GM18520 (cell line): ENCODE measurements at regions not wholly inside any gene's neighbourhood (a gene's known extent, or its start where the extent isn't known, plus 50 kb on each side); places are given as distances from the start of the nearest gene placed in this dataset.

Experiments used
- ATAC-seq: cut with Tn5 transposase; IDR thresholded peaks from one replicate; pipeline ENCODE4 v1.9.1; 2021; ENCODE audit not compliant: unreplicated experiment

DNA sequence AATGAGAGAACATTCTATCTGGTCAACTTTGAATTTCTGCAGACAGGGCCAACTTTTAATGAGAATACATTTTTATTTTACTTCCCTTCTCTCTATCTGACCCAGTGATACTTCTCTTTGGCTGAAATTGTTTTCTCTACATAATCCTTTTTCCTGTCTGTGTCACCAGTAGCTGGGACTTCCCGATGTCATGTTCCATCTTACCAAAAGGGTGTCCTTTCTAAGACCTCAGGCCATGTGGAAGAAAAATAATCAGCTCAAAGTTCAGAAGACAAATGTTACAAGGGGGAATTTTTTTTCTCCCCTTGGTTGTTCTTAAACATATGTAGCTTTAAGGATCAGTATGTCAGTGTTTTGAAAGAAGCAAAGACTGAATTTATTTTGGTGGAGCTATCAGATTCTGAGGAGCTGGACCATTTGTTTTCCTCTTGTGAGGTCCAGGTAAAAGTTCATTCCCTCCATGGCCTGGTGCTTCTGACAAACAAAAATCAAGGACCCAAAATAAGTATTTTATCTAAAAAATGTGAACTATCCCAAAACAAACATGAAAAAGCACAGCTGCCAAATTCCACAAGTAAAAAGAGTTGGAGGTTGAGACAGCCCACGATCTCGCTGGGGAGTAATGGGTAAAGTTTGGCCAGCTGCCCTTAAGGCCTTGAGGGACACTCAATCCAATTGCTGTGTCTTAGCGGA is 859.4 kb upstream of the NR2F2 start:
- no peak for ATAC-seq

DNA sequence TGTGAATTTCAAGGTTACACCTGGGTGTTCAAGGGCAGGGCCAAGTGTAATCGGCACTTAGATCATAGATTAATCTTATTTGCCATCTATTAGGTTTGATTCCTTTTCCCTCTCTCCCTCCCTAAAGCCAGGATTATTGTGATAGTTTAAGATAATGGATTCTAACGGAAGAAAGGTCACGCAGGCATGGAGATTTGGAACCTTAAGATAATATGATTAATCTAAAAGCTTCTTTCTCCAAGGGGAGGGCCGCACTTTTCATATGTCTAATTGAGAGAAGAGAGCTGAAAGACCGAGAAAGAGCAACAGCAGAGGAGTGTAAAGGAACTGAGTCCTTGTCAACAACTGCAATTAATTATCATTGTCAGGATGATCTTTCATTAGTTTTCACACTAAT is 858.8 kb upstream of the NR2F2 start:
- ATAC-seq: no peak

DNA sequence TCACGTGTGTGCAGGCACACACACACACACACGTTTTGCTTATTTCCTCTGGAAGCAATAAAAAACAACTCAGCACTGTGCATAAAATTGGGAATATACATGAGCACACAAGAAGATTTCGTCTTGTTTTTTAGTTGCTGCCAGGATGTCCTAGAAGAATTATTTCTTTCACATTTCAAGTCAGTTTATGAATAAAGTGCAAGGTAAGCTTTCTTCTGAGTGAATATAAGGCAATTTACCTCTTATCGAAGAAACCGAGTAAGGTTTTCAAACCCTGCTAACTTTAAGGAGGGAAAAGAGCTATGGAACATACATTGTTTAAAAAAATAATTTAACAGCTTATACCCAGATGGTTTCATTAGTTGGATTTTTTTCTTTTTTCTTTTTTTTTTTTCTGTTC is 855.4 kb upstream of the NR2F2 start:
- no peak for ATAC-seq

DNA sequence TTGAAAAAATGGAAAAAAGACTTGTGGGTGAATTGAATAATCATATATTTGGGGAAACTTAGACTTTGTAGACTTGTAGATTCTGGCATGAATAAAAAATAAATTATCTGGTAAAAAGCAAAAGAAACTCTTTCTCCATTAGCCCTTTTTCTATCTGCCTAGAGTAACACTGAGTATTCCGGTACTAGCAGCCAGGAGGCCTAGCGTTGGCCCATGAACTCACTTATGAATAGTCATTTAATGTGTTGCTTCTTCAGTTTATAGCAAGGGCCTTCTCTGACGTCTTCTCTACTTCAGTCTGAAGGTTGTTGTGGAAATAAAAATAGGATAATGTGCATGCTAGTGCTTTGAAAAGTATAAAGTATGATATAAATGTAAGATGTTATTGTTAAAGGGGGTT is 851.2 kb upstream of the NR2F2 start:
- no peak for ATAC-seq

DNA sequence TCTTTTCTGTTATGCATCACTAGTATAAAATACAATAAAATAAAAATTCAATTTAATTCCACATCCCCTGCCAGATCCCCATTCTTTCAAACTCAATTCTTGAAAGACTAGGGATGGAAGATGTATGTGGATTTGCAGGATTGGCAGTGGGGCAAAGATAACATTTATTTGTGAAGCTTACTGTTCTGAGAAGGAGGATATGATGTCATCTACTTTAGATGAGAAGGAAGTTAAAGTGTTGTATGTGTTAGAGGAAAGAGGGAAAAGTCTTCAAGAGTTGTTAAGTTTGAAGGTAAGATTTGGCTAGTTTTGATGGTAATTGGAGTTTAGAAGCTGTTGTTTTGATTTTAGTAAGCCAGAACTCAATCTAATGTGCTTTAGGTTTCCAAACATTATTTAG is 845.1 kb upstream of the NR2F2 start:
- no peak for ATAC-seq

DNA sequence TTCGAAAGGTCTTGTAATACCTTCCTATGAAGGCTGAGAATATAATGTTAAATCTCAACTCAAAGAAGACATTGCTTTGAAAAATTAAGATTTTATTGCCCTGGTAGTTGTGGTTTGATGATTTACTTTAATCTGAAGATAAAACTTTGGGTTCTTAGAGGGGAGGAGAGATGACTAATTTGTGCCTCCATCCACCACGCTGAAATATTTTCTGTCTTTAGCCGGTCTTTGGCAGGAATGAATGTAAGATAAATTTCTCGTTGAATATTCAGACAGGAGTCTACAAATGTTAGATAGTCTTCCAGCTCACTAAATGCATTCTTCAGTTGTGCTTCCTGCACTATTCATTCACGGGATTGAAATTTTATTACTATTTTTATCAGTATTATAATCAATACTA is 844.3 kb upstream of the NR2F2 start:
- ATAC-seq: no peak

DNA sequence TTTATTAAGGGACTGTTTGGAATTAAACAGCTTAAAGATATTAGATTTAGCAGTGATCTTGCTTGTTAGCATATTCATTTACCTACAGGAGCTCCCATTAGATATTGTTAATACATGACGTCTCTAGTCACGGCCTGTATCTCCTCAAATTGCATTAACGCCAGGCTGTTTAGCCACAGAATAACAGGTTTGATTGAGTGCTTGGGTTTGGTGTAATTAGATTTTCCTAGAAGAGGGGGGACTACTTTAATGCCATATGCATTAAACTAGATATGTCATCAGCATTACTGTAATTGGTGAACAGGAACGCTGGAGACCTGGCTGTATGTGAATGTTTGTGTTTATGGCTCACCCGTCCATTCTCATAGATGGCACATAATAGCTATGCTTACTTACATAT is 841.4 kb upstream of the NR2F2 start:
- no peak for ATAC-seq

DNA sequence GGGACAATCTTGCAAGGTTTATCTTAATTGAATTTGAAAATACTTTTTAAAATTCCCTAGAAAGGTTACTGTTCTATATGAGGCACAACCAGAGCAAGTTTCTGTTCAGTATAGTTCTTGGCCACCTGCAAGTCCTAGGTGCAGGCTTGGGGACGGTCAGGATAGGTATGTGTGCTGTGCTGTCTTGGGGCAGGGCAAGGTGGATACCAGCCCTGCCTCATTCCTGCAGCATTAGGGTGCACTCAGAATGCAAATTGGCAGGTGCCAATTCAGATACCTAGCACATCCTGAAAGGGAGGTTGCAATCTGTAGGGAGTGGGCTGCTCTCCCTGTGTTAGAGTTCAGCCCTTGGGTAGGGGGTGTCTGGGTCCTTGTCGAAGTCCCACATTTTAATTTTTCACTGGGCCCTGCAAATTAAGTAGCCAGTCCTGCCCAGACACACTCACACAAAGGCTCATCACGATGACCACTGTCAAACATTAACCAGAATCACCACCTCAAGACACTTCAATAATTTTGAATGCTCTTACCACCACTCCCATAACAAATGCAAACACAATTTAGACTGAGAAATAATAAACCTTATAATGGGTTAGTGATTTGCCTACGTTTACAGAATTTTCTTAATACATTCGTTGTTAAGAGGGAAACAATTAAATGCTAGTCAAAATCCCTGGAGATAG is 838.0 kb upstream of the NR2F2 start:
- ATAC-seq: no peak

DNA sequence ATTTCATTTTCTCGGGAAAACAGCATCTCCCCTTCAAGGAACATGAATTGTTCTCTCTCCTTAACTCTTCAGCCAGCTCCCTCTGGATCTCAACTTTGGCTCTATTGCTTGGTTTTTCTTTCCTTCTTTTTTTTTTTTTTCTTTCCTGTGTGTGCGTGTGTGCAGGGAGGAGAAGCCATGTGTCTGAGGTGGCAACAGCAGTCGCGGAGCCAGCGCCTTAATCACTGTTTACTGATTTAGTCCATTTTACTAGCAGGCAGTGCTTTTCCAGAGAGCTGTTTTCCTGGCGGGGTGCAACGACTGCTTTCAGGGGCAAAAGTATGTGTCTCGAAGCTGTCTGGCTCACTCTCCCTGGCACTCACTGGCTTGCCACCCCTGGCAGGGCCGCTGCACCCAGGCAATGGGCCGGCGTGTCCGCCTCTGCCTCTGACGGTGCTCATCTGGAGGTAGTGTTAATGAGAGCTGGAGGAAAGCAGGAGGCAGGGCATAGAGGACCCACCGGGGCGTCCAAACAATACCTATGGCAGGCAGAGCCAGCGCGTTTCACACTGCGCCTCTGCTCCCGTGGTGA is 835.4 kb upstream of the NR2F2 start:
- ATAC-seq: no peak

DNA sequence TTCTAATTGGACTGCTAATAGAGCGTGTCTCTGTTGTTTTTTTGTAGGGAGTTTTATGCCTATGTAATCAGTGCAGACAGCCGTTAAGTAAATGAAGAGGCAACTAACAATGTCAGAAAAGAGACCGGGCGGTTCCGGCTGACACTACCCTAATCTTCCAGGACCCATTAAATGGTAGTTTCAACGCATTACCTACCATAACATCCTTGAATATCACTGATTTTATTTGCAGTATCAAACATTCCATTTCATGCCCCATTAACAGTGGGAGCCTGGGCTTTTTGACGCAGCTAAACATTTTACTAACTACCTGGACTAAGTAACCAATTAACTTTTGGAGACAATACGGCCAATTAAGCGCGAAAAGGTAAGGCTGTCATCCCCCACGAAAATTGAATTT is 832.9 kb upstream of the NR2F2 start:
- ATAC-seq: no peak

DNA sequence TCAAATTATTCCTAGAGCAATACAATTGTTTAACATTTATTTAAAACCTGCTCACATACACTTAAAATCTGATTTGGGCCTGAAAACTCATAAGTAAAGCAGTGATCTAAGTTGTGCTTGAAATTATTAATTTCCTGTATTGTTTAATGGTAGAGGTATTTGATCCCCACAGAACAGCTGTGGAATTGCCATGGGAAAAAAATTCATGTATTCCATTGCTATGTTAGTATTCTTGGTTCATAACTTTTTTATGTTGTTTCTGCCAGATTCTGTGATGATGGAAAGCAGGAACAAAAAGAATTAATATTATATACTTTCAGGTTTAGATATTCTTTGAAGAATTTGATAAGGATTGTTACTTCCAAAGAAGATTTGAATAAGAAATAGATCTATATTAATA is 831.5 kb upstream of the NR2F2 start:
- no peak for ATAC-seq

DNA sequence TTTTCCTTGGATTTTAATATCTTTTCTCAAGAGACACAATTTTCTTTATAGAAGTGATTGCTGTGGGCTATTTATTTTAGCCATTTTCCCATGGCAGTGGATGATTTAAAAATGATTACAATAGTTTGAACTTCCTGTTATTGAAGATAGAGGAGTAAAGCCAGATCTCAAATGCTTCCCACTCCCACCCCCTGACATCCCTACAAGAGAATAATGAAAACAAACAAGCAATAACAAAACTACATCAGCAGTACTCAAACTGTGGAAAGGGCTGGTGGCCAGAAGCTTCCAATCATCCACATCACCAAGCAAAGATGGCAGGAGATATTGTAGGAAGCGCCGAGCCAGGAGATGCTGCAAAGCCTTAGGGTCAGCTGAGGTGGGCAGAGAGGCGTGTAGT is 831.1 kb upstream of the NR2F2 start:
- ATAC-seq: no peak

DNA sequence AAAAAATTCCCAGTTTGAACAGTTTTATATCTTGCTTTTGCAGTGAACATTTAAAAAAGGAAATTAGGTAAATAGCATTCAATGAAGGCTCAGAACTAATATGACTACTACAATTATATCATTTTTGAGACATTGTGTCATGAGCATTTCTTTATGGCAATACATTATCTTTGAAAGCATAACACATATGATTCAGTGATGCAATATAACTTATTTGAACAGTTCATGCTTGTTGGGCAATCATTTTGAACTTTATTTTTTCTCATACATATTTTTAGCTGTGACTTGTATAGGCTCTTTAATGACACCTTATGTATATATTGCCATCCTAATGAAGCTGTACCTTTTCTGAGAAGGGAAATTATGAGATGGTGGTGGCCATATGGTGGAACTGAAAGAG is 828.6 kb upstream of the NR2F2 start:
- no peak for ATAC-seq

DNA sequence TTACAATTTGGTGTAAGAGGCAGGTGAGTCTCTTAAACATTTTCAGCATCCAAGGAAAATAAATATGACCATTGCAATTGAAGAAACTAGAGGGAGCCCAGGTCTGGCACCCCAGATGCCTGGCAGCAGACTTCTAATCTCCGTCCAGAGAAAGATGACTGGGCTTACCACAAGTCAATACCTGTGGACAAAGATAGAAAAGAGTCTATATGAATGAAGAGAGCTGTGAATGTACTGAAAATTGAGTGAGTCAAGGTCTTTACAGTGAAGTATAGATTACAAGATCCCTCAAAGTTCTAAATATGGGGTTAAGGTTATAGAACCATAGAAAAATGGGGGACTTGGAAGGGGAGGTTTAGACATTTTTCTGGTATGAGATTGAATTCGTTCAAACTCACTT is 827.4 kb upstream of the NR2F2 start:
- ATAC-seq: no peak

DNA sequence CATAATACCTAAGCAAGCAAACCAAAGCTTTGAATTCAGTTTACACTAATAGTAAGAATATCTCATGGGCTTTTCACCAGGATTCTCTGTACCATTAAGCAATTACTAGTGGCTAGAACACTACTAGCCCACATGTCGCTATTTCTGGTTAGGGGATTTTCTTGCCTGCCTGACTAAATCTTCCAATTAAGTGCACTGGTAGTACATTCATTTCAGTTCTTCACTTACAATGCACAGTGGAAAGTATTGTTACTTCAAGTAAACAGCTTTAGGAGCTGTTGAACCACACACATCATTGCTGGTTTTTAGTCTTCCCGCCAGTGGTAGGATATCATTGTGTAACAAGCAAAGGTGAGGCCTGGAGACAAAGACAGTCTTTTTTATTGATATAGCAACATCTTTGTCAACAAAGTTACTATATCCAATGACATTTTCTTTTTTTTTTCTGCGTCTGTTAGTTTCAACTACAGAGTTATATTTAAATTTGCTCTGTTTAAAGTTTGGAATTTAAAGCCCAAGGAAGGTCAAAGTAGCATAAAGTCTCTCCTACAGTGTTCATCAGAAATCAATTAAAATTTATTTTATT is 826.8 kb upstream of the NR2F2 start:
- no peak for ATAC-seq

DNA sequence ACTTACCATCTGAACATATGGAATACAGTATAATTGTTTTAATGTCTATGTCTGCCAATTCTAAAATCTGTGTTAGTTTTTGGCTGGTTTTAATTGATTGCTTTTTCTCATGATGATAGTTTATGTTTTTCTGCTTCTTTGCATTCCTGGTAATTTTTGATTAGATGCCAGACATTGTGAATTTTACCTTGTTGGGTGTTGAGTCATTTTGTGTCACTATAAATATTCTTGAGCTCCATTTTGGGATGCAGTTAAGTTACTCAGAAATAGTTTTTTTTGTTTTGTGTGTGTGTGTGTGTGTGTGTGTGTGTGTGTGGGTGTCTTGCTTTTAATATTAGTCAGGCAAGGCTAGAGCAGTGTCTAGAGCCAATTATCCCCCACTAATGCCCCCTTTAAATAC is 818.8 kb upstream of the NR2F2 start:
- no peak for ATAC-seq

DNA sequence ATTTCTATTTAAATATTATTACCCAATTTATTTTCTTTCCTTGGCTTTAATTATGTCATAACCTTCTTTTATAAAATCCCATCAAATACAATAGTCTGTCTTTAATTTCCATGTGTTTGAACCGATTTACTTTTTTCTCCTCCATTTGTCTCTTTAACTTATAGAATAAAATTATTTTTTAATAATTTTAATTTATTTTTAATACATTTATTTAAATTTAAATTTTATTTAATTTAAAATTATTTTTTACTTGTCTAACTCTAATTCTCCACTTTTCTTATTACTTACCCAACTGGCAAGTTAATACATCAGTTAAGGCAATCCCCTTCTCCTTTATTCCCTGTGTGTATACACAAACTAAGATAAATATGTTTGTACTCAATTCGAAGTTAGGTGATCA is 817.6 kb upstream of the NR2F2 start:
- ATAC-seq: no peak

DNA sequence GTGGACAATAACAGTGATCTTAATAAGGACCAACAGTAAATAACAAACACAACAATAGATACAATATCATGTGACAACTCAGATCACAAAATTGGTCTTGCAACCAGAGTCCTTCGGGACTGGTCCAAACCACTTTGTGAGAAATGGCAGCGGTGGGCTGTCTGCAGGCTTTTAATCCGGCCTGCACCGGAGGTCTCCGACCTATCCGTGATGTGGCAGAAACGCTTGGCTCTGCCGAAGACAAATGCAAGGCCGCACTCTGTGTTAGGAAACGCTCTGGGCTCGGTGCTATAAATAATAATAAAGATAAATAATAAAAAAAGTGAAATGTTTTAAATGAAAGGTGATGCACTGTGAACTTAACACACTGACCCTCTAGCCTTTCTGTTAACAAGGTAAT is 810.6 kb upstream of the NR2F2 start:
- no peak for ATAC-seq

DNA sequence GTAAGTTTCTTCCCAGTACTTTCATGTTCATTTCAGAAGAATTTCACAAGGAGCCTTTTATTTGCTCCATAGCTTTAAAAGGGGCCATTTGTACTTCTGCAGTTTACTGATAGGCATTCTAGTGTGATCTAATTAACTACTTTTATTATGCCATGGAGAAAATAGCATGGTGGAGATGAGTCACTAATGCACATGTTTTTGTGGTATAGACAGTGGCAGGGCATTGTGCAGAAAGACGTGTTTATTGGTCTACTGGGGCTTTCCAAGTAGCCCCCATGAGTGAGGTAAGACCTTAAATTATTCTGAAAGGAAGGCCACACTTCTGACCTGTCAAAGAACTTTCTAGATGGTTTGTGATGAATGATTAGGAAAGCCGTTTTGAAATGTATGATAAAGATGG is 810.0 kb upstream of the NR2F2 start:
- no peak for ATAC-seq

DNA sequence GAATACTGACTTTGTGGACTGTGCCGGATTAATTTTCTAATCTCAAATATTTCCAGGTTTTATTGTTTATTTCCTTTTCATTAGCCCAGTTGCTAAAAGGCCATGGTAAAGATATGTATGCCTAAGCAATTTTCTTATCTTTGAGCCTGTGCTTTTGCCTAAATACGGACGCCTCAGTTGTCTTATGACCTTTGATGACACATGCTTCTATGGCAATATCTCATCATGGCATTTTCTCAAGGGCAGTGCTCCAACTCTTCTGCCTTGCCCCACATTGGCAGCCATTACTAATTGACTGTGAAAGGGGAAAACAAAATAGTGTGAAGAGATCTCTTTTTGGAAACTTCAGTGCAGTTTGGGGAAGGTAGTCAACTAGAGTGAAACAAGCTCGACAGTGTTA is 809.6 kb upstream of the NR2F2 start:
- ATAC-seq: no peak

DNA sequence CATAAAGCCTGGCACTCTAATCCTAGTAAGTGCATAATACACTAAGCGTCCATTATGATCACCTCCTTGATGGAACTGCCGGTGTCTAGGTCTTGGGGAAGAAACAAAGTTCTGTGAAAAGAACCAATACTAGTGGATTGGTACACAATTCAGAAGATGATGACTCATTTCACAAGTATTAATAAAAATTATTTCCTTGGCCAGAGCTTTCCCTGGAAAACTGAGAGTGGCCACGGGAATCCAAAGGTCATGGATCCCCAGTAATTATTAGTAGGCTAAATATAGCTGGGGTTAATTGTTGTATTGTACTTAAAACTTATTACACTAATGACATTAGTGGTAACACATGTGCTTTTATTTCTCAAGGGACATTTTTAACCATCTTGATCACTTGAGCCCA is 808.0 kb upstream of the NR2F2 start:
- no peak for ATAC-seq

DNA sequence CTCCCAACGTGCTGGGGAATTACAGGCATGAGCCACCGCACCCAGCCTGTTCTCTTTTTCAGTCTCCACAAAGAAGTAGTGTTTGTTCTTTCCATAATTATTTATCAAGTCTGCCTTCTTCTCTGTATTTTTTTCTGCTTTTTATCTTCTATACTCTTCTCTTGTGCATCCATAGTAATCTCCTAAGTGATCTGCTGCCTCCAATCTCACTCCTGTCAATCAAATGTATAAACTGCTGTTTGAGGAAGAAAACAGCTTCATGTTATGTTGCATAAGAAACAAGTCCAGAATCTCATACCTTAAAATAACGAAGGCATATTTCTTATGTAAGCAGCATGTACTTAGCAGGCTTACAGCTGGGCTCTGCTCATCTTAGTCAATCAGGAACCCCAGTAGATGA is 801.6 kb upstream of the NR2F2 start:
- ATAC-seq: no peak
